ENCODE measurements at regions not wholly inside any gene's neighbourhood (a gene's known extent, or its start where the extent isn't known, plus 50 kb on each side); places are given as distances from the start of the nearest gene placed in this dataset.

GRCh38 chr9:108211411-108211955, 644.3 kb downstream of the ACTL7B start:
- Histone ChIP-seq H3K27ac (ENCODE audit: control insufficient read depth, insufficient read depth, low read length) (no peak overlapping the region), H3K79me2 (ENCODE audit: control insufficient read depth, insufficient read depth, low read length) (no peaks in the 10 kb centered on the region), H2AFZ (ENCODE audit: control insufficient read depth, low read length) (no peak overlapping the region), H3K4me2 (ENCODE audit: control insufficient read depth, extremely low read depth, insufficient read depth, low read depth, low read length) (no peak overlapping the region), H3K9me3 (ENCODE audit: control insufficient read depth, low read depth, low read length) (no peaks in the 10 kb centered on the region), H3K4me3 (ENCODE audit: control insufficient read depth in 2 of 3, extremely low read depth in 1 of 3, insufficient read depth in 2 of 3, low read depth in 1 of 3, low read length in 3 of 3) (no peak overlapping the region), H3K36me3 (ENCODE audit: control insufficient read depth in 2 of 2, extremely low read depth in 1 of 2, insufficient read depth in 2 of 2, low read length in 2 of 2) (no peaks in the 10 kb centered on the region), H3K9ac (ENCODE audit: control insufficient read depth, extremely low read depth, insufficient read depth, low read length) (no peak overlapping the region), H3K4me1 (ENCODE audit: control insufficient read depth, extremely low read depth, insufficient read depth, low read length) (no peaks in the 10 kb centered on the region), H3K27me3 (ENCODE audit: control insufficient read depth, extremely low read depth, insufficient read depth, low read length) (no peaks in the 10 kb centered on the region), H4K20me1 (ENCODE audit: control insufficient read depth, extremely low read depth, insufficient read depth, low read length) (no peaks in the 10 kb centered on the region), H3K9me1 (ENCODE audit: control insufficient read depth, extremely low read depth, insufficient read depth, low read length) (no peaks in the 10 kb centered on the region)
- FAIRE-seq (no peak), DNase-seq (ENCODE audit: low read depth, low spot score) (no peak)
- TF ChIP-seq CTCF (optimal IDR thresholded peaks at IDR 0.05 in 1 of 3, IDR thresholded peaks at IDR 0.05 in 1 of 3, conservative IDR thresholded peaks at IDR 0.05 in 1 of 3; ENCODE audit: extremely low read depth in 1 of 3, insufficient read depth in 2 of 3, low read length in 3 of 3) (no peak), EZH2 (IDR thresholded peaks at IDR 0.05; ENCODE audit: low read length) (no peak)
- dilution Hi-C loops (cut with MboI; ENCODE audit: extremely low pct_ligation_motif_present, low sequenced_read_pairs), result no loop called here

- Histone ChIP-seq H3K9me3 (ENCODE audit: control insufficient read depth, low read depth, low read length) (no peaks in the 10 kb centered on the region), H3K9ac (ENCODE audit: control insufficient read depth, extremely low read depth, insufficient read depth, low read length) (no peak overlapping the region), H3K27me3 (ENCODE audit: control insufficient read depth, extremely low read depth, insufficient read depth, low read length) (no peaks in the 10 kb centered on the region), H3K79me2 (ENCODE audit: control insufficient read depth, insufficient read depth, low read length) (no peaks in the 10 kb centered on the region), H3K9me1 (ENCODE audit: control insufficient read depth, extremely low read depth, insufficient read depth, low read length) (no peaks in the 10 kb centered on the region), H3K4me2 (ENCODE audit: control insufficient read depth, extremely low read depth, insufficient read depth, low read depth, low read length) (no peak overlapping the region), H3K4me3 (ENCODE audit: control insufficient read depth in 2 of 3, extremely low read depth in 1 of 3, insufficient read depth in 2 of 3, low read depth in 1 of 3, low read length in 3 of 3) (no peak overlapping the region), H3K27ac (ENCODE audit: control insufficient read depth, insufficient read depth, low read length) (no peak overlapping the region), H3K36me3 (ENCODE audit: control insufficient read depth in 2 of 2, extremely low read depth in 1 of 2, insufficient read depth in 2 of 2, low read length in 2 of 2) (no peaks in the 10 kb centered on the region), H2AFZ (ENCODE audit: control insufficient read depth, low read length) (no peak overlapping the region), H4K20me1 (ENCODE audit: control insufficient read depth, extremely low read depth, insufficient read depth, low read length) (no peaks in the 10 kb centered on the region), H3K4me1 (ENCODE audit: control insufficient read depth, extremely low read depth, insufficient read depth, low read length) (no peaks in the 10 kb centered on the region)
- dilution Hi-C loops (cut with MboI; ENCODE audit: extremely low pct_ligation_motif_present, low sequenced_read_pairs), result no loop called here
- DNase-seq (ENCODE audit: low read depth, low spot score) (no peak), FAIRE-seq (no peak)
- TF ChIP-seq EZH2 (IDR thresholded peaks at IDR 0.05; ENCODE audit: low read length) (no peak), CTCF (optimal IDR thresholded peaks at IDR 0.05 in 1 of 3, IDR thresholded peaks at IDR 0.05 in 1 of 3, conservative IDR thresholded peaks at IDR 0.05 in 1 of 3; ENCODE audit: extremely low read depth in 1 of 3, insufficient read depth in 2 of 3, low read length in 3 of 3) (no peak)
These were observed 646.6 kb downstream of the ACTL7B start for GRCh38 chr9:108209132-108209685.

Measured in keratinocyte (primary cell).